PC-3 (cell line): ENCODE measurements at regions not wholly inside any gene's neighbourhood (a gene's known extent, or its start where the extent isn't known, plus 50 kb on each side); places are given as distances from the start of the nearest gene placed in this dataset.

ENCODE experiments used
- ATAC-seq: fragments of 200-7000 bp; cut with Tn5 transposase; 2 replicates; pipeline ENCODE4 v1.9.1; 2020; ENCODE audit warnings: mild to moderate bottlenecking, moderate library complexity
- BruUV-seq: library from RNA; stranded (reverse); fragments of 400-500 nt; replicated peaks from 2 replicates; lab custom pipeline; 2021; lab: Mats Ljungman, UMichigan
- CTCF ChIA-PET: fragments of 300-600 bp; sonication (Branson Sonifier 250); formaldehyde crosslinking; loops from one replicate; lab custom pipeline; 2022; ENCODE audit warnings: antibody characterized with exemption; lab: Charles Lee
- POLR2A ChIA-PET: fragments of 300-600 bp; sonication (Branson Sonifier 250); formaldehyde crosslinking; loops from one replicate; lab custom pipeline; 2022; ENCODE audit warnings: antibody characterized with exemption; ENCODE audit not compliant: unreplicated experiment; lab: Charles Lee
- DNase-seq: peaks from one replicate; pipeline ENCODE4 v3.0.0-alpha.2; 2015
- H2AFZ ChIP-seq: fragments of 300-600 bp; sonication (generic); 2 replicates; pipeline ENCODE4 v1.6.0; 2016; ENCODE audit warnings: antibody characterized with exemption, low read length
- H3F3A ChIP-seq: fragments of 300-600 bp; sonication (generic); one replicate; pipeline ENCODE4 v1.6.0; 2017; ENCODE audit warnings: antibody characterized with exemption, low read length, control low read depth, mild to moderate bottlenecking; ENCODE audit not compliant: unreplicated experiment
- H3K27ac ChIP-seq: fragments of 300-600 bp; sonication (generic); 2 replicates; pipeline ENCODE4 v1.5.1; 2016; ENCODE audit warnings: mild to moderate bottlenecking, low read length
- H3K27me3 ChIP-seq: fragments of 300-600 bp; sonication (generic); 2 replicates; pipeline ENCODE4 v1.6.1; 2016; ENCODE audit warnings: low read length, mixed read lengths
- H3K36me3 ChIP-seq: fragments of 300-600 bp; sonication (generic); 2 replicates; pipeline ENCODE4 v1.6.1; 2016; ENCODE audit warnings: low read depth, mixed run types, low read length, mixed read lengths
- H3K4me1 ChIP-seq: fragments of 300-600 bp; sonication (generic); 2 replicates; pipeline ENCODE4 v1.5.1; 2016; ENCODE audit warnings: low read length; ENCODE audit not compliant: insufficient read depth
- H3K4me2 ChIP-seq: fragments of 300-600 bp; sonication (generic); 2 replicates; pipeline ENCODE4 v1.6.0; 2016; ENCODE audit warnings: low read length
- H3K4me3 ChIP-seq: fragments of 300-600 bp; sonication (generic); 2 replicates; pipeline ENCODE4 v1.5.1; 2016; ENCODE audit warnings: mild to moderate bottlenecking, low read length, mixed read lengths
- H3K79me2 ChIP-seq: fragments of 300-600 bp; sonication (generic); 2 replicates; pipeline ENCODE4 v1.6.1; 2017; ENCODE audit warnings: low read length, mixed read lengths
- H3K9ac ChIP-seq: fragments of 300-600 bp; sonication (generic); 2 replicates; pipeline ENCODE4 v1.6.0; 2016; ENCODE audit warnings: mild to moderate bottlenecking, low read length
- H3K9me2 ChIP-seq: fragments of 300-600 bp; sonication (generic); replicated peaks from 2 replicates; pipeline ENCODE4 v1.6.1; 2016; ENCODE audit warnings: mixed run types, low read length, mixed read lengths
- H3K9me3 ChIP-seq: fragments of 300-600 bp; sonication (generic); 2 replicates; pipeline ENCODE4 v1.6.1; 2016; ENCODE audit warnings: low read length, mixed read lengths
- H4K20me1 ChIP-seq: fragments of 300-600 bp; sonication (generic); 2 replicates; pipeline ENCODE4 v1.6.1; 2016; ENCODE audit warnings: low read length, mixed read lengths
- CTCF ChIP-seq: fragments of 300-600 bp; sonication (generic); conservative IDR thresholded peaks from 2 replicates; pipeline ENCODE4 v1.5.1; 2017; ENCODE audit warnings: antibody characterized with exemption, low read depth, mild to moderate bottlenecking, low read length
- EZH2 ChIP-seq: fragments of 300-600 bp; sonication (generic); IDR thresholded peaks from one replicate; pipeline ENCODE4 v1.6.1; 2017; ENCODE audit warnings: antibody characterized with exemption, mild to moderate bottlenecking, low read length; ENCODE audit not compliant: unreplicated experiment
- EZH2phosphoT487 ChIP-seq: fragments of 300-600 bp; sonication (generic); IDR thresholded peaks from 2 replicates; pipeline ENCODE4 v1.6.1; 2018; ENCODE audit warnings: mild to moderate bottlenecking, antibody characterized with exemption, low read length, borderline replicate concordance
- intact Hi-C: fragments of 100-400 bp; cut with micrococcal nuclease; formaldehyde crosslinking; loops from 2 replicates; pipeline ENCODE4 v1.9.0; 2023

- CTCF ChIA-PET = no interaction called here
Observed at GRCh38 chr1:195597891-195598290, 1010.3 kb downstream of the KCNT2 start.

GRCh38 chr1:195594773-195595172 lies 1013.5 kb downstream of the KCNT2 start:
- DNase-seq (no peak), ATAC-seq (no peak; the same call in 1 of the 2 replicates)
- H3K9me3 ChIP-seq = no peaks in the 10 kb centered on the region
- peaks cover 32% of the 10 kb centered on the region for H3K4me1 ChIP-seq
- TF ChIP-seq EZH2phosphoT487 (no peak), CTCF (no peak), EZH2 (no peak)
- no peaks in the 10 kb centered on the region for H3K27me3 ChIP-seq
- H3K9me2 ChIP-seq = no peaks in the 10 kb centered on the region
- H3K4me3 ChIP-seq = no peak overlapping the region
- H3K27ac ChIP-seq = no peak overlapping the region
- no peaks in the 10 kb centered on the region for H3K79me2 ChIP-seq
- intact Hi-C loops = no loop called here
- no peak overlapping the region for H2AFZ ChIP-seq
- H3K4me2 ChIP-seq = no peak overlapping the region
- H3F3A ChIP-seq = no peaks in the 10 kb centered on the region
- H3K36me3 ChIP-seq = no peaks in the 10 kb centered on the region
- CTCF ChIA-PET = no interaction called here
- H4K20me1 ChIP-seq = no peaks in the 10 kb centered on the region
- H3K9ac ChIP-seq = no peak overlapping the region
- no TSS peak for BruUV-seq
- POLR2A ChIA-PET = no interaction called here

More at GRCh38 chr1:195597891-195598290, 1010.3 kb downstream of the KCNT2 start:
- Histone ChIP-seq H4K20me1 (no peaks in the 10 kb centered on the region), H3K79me2 (no peaks in the 10 kb centered on the region), H3K4me3 (no peak overlapping the region), H3K4me2 (no peak overlapping the region), H3K27me3 (no peaks in the 10 kb centered on the region), H2AFZ (no peak overlapping the region), H3F3A (no peaks in the 10 kb centered on the region), H3K9ac (no peak overlapping the region), H3K4me1 (peaks cover 3% of the 10 kb centered on the region), H3K27ac (no peak overlapping the region), H3K36me3 (no peaks in the 10 kb centered on the region), H3K9me3 (no peaks in the 10 kb centered on the region), H3K9me2 (no peaks in the 10 kb centered on the region)
- POLR2A ChIA-PET = no interaction called here
- no peak for ATAC-seq
- intact Hi-C loops = no loop called here
- no peak for TF ChIP-seq EZH2phosphoT487
- TF ChIP-seq EZH2 = no peak
- TF ChIP-seq CTCF = no peak
- no TSS peak for BruUV-seq
- no peak for DNase-seq

- H3K4me2 ChIP-seq = no peak overlapping the region
- ChIA-PET POLR2A (no interaction called here), CTCF (no interaction called here)
- no peak for TF ChIP-seq EZH2
- no peak for TF ChIP-seq CTCF
- no peak for TF ChIP-seq EZH2phosphoT487
- BruUV-seq = no TSS peak
- DNase-seq = no peak
- H3K9me2 ChIP-seq = no peaks in the 10 kb centered on the region
- H2AFZ ChIP-seq = no peak overlapping the region
- H3K27me3 ChIP-seq = no peaks in the 10 kb centered on the region
- H3K4me3 ChIP-seq = no peak overlapping the region
- no peak overlapping the region for H3K27ac ChIP-seq
- H3K4me1 ChIP-seq = peaks cover 37% of the 10 kb centered on the region
- ATAC-seq = no peak
- no peaks in the 10 kb centered on the region for H3K9me3 ChIP-seq
- H3K36me3 ChIP-seq = no peaks in the 10 kb centered on the region
- no peaks in the 10 kb centered on the region for H3K79me2 ChIP-seq
- H3F3A ChIP-seq = no peaks in the 10 kb centered on the region
- H3K9ac ChIP-seq = no peak overlapping the region
- no peaks in the 10 kb centered on the region for H4K20me1 ChIP-seq
- intact Hi-C loops = no loop called here
Observed at GRCh38 chr1:195594322-195594721, 1013.9 kb downstream of the KCNT2 start.
